ENCODE measurements at regions not wholly inside any gene's neighbourhood (a gene's known extent, or its start where the extent isn't known, plus 50 kb on each side); places are given as distances from the start of the nearest gene placed in this dataset.
"Not testable (repeated sequence)": the region's sequence is repeated elsewhere in the genome, so short reads cannot be mapped to it uniquely, and the experiment has no call there.

- no peak for DNase-seq
These were observed 335.7 kb upstream of the SNX7 start for GRCh38 chr1:98325646-98326440.

- DNase-seq = no peak
These were observed 337.6 kb upstream of the SNX7 start for GRCh38 chr1:98323906-98324358.

- DNase-seq = no peak
These were observed 338.1 kb upstream of the SNX7 start for GRCh38 chr1:98323388-98323787.

- DNase-seq = no peak
These were observed 338.6 kb upstream of the SNX7 start for GRCh38 chr1:98322966-98323365.

- no peak for DNase-seq
These were observed 339.4 kb upstream of the SNX7 start for GRCh38 chr1:98322086-98322485.

- no peak for DNase-seq
These were observed 340.3 kb upstream of the SNX7 start for GRCh38 chr1:98321191-98321590.

GRCh38 chr1:98316286-98316905 is 345.1 kb upstream of the SNX7 start:
- no peak for DNase-seq

- no peak for DNase-seq
These were observed 346.2 kb upstream of the SNX7 start for GRCh38 chr1:98315309-98315708.

GRCh38 chr1:98314601-98315000 is 346.9 kb upstream of the SNX7 start:
- no peak for DNase-seq

GRCh38 chr1:98306517-98307089 is 354.9 kb upstream of the SNX7 start:
- no peak for DNase-seq

GRCh38 chr1:98305362-98305761 is 356.2 kb upstream of the SNX7 start:
- DNase-seq = no peak

GRCh38 chr1:98304888-98305287 is 356.6 kb upstream of the SNX7 start:
- no peak for DNase-seq

GRCh38 chr1:98299861-98300260 is 361.7 kb upstream of the SNX7 start:
- DNase-seq = no peak

GRCh38 chr1:98299313-98299712 is 362.2 kb upstream of the SNX7 start:
- no peak for DNase-seq

GRCh38 chr1:98298319-98298718 is 363.2 kb upstream of the SNX7 start:
- no peak for DNase-seq

- no peak for DNase-seq
These were observed 364.8 kb upstream of the SNX7 start for GRCh38 chr1:98296681-98297080.

GRCh38 chr1:98294127-98294526 is 367.4 kb upstream of the SNX7 start:
- DNase-seq = no peak

- no peak for DNase-seq
These were observed 368.5 kb upstream of the SNX7 start for GRCh38 chr1:98292994-98293393.

- no peak for DNase-seq
These were observed 368.5 kb upstream of the DPYD start for GRCh38 chr1:98289311-98289710.

- no peak for DNase-seq
These were observed 367.7 kb upstream of the DPYD start for GRCh38 chr1:98288494-98288893.

- no peak for DNase-seq
These were observed 366.8 kb upstream of the DPYD start for GRCh38 chr1:98287626-98288025.

- DNase-seq = no peak
These were observed 365.8 kb upstream of the DPYD start for GRCh38 chr1:98286656-98287055.

GRCh38 chr1:98285286-98285685 is 364.5 kb upstream of the DPYD start:
- DNase-seq = not testable (repeated sequence)

- DNase-seq = no peak
These were observed 359.2 kb upstream of the DPYD start for GRCh38 chr1:98280049-98280448.
